ENCODE measurements at regions not wholly inside any gene's neighbourhood (a gene's known extent, or its start where the extent isn't known, plus 50 kb on each side); places are given as distances from the start of the nearest gene placed in this dataset.

DNA sequence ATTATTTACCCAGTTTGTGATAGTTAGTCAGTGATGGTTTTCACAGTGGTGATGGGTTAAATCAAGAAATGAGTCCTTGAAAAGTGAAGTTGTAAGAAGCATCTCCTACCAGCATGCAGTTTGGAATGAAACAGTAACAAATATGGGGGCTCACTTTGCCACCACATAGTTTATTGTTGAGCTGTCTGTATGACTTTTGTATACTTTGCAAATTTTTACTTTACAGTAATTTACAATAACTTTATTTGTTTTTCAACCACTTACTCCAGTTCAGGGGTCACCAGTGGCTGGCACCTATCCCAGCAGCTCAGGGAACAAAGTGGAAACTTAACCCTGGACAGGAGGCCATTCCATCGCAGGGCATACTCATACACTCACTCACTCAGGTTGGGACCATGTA is 64.5 kb upstream of the ANKRD50 start:
- no peak for TF ChIP-seq CTCF (IDR thresholded peaks at IDR 0.05)
- no peak for TF ChIP-seq POLR2A (IDR thresholded peaks at IDR 0.05)

All from esophagus squamous epithelium (tissue), 4 donors.